HCT116 (cell line): ENCODE measurements at regions not wholly inside any gene's neighbourhood (a gene's known extent, or its start where the extent isn't known, plus 50 kb on each side); places are given as distances from the start of the nearest gene placed in this dataset.

ENCODE experiments used
- ATAC-seq: fragments of 200-7000 bp; cut with Tn5 transposase; 2 replicates; pipeline ENCODE4 v1.9.1; 2020; ENCODE audit warnings: mild to moderate bottlenecking, moderate library complexity
- BruUV-seq: library from RNA; stranded (reverse); fragments of 400-500 nt; replicated peaks from 2 replicates; lab custom pipeline; 2021; lab: Mats Ljungman, UMichigan
- CTCF ChIA-PET: fragments of 300-600 bp; sonication (Branson Sonifier 250); formaldehyde crosslinking; loops from one replicate; lab custom pipeline; 2021; ENCODE audit warnings: antibody characterized with exemption; lab: Charles Lee
- POLR2A ChIA-PET: fragments of 300-600, 350-600 bp; sonication (Branson Sonifier 250); formaldehyde crosslinking; loops from one replicate; lab custom pipeline; 2021; ENCODE audit warnings: antibody characterized with exemption; lab: Charles Lee
- RAD21 ChIA-PET, 2 experiments: fragments of 300-600 bp; sonication (Branson Sonifier 250); formaldehyde crosslinking; loops; one replicate each; lab custom pipeline; 2023; ENCODE audit warnings: low total read pairs in 2 of 2; ENCODE audit not compliant: uncharacterized antibody in 2 of 2, unreplicated experiment in 2 of 2, low non-redundant PET in 1 of 2; lab: Charles Lee
- DNase-seq: peaks from one replicate; pipeline ENCODE4 v3.0.0-alpha.2; 2010; ENCODE audit warnings: low read depth, low spot score
- H2AFZ ChIP-seq: fragments of 200-600 bp; shearing (Covaris generic), sonication (generic); 2 replicates; pipeline ENCODE4 v1.6.1; 2017; ENCODE audit warnings: low read depth, mixed run types, mixed read lengths, antibody characterized with exemption, low read length; ENCODE audit not compliant: poor library complexity, severe bottlenecking
- H3K27ac ChIP-seq: 2 replicates; pipeline ENCODE4 v1.5.1; 2012; ENCODE audit warnings: low read depth, low read length
- H3K27me3 ChIP-seq: fragments of 200-600 bp; sonication (generic); 2 replicates; pipeline ENCODE4 v1.6.1; 2016; ENCODE audit warnings: mixed run types, low read length, mixed read lengths; ENCODE audit not compliant: insufficient read depth
- H3K36me3 ChIP-seq, 2 experiments: fragments of 200-500 bp in 1 of 2; fragments of 200-600 bp in 1 of 2; sonication (Bioruptor generic) in 1 of 2; sonication (generic) in 1 of 2; 2 replicates each; pipeline versions ENCODE4 v1.5.1 to v1.6.1; 2014 to 2016; ENCODE audit warnings: low read length in 2 of 2, inconsistent platforms in 1 of 2, mixed read lengths in 1 of 2, mixed run types in 1 of 2; ENCODE audit not compliant: insufficient read depth in 2 of 2, control insufficient read depth in 1 of 2
- H3K4me1 ChIP-seq, 2 experiments: fragments of 200-600 bp in 1 of 2; sonication (generic) in 1 of 2; 2 replicates each; pipeline versions ENCODE4 v1.5.1 to v1.6.1; 2012 to 2017; ENCODE audit warnings: low read length in 2 of 2, inconsistent platforms in 1 of 2, mild to moderate bottlenecking in 1 of 2, mixed read lengths in 1 of 2, mixed run types in 1 of 2, moderate library complexity in 1 of 2; ENCODE audit not compliant: insufficient read depth in 2 of 2, control insufficient read depth in 1 of 2
- H3K4me2 ChIP-seq: fragments of 200-600 bp; sonication (generic); 2 replicates; pipeline ENCODE4 v1.6.1; 2017; ENCODE audit warnings: mixed run types, low read length, mixed read lengths
- H3K4me3 ChIP-seq, 2 experiments: fragments of 200-600 bp in 1 of 2; sonication (generic) in 1 of 2; replicated peaks in 1 of 2; 2 replicates each; pipeline ENCODE4 v1.5.1; 2011 to 2016; ENCODE audit warnings: low read length in 2 of 2, control low read depth in 1 of 2, low read depth in 1 of 2, mild to moderate bottlenecking in 1 of 2, mixed read lengths in 1 of 2, mixed run types in 1 of 2
- H3K79me2 ChIP-seq: fragments of 200-600 bp; sonication (generic); 2 replicates; pipeline ENCODE4 v1.6.1; 2017; ENCODE audit warnings: mild to moderate bottlenecking, mixed run types, low read length, moderate library complexity, mixed read lengths; ENCODE audit not compliant: insufficient read depth
- H3K9ac ChIP-seq: fragments of 200-600 bp; sonication (generic); 2 replicates; pipeline ENCODE4 v1.6.1; 2016; ENCODE audit warnings: low read length, mixed read lengths
- H3K9me2 ChIP-seq: fragments of 200-600 bp; sonication (generic), shearing (Covaris generic); 2 replicates; pipeline ENCODE4 v1.6.1; 2017; ENCODE audit warnings: mixed run types, mild to moderate bottlenecking, moderate library complexity; ENCODE audit not compliant: insufficient read depth
- H3K9me3 ChIP-seq, 2 experiments: fragments of 200-500 bp in 1 of 2; fragments of 200-600 bp in 1 of 2; sonication (Bioruptor generic) in 1 of 2; sonication (generic) in 1 of 2; 2 replicates each; pipeline ENCODE4 v1.6.1; 2014 to 2017; ENCODE audit warnings: low read length in 2 of 2, mixed read lengths in 2 of 2, inconsistent platforms in 1 of 2, low read depth in 1 of 2, mild to moderate bottlenecking in 1 of 2, mixed run types in 1 of 2, moderate library complexity in 1 of 2; ENCODE audit not compliant: control insufficient read depth in 1 of 2, insufficient read depth in 1 of 2
- H4K20me1 ChIP-seq: fragments of 200-600 bp; sonication (generic), shearing (Covaris generic); 2 replicates; pipeline ENCODE4 v1.6.1; 2017; ENCODE audit warnings: mixed run types, mild to moderate bottlenecking, moderate library complexity; ENCODE audit not compliant: insufficient read depth
- CBX3 ChIP-seq: IDR thresholded peaks from 2 replicates; pipeline ENCODE4 v1.6.1; 2012; ENCODE audit warnings: low read depth
- CEBPB ChIP-seq: IDR thresholded peaks from 2 replicates; pipeline ENCODE4 v1.6.1; 2012; ENCODE audit warnings: low read depth
- ELF1 ChIP-seq: IDR thresholded peaks from 2 replicates; pipeline ENCODE4 v1.6.1; 2012; ENCODE audit warnings: low read depth, borderline replicate concordance
- FOSL1 ChIP-seq: IDR thresholded peaks from 2 replicates; pipeline ENCODE4 v1.6.1; 2012; ENCODE audit warnings: low read depth
- MAX ChIP-seq: IDR thresholded peaks from 2 replicates; pipeline ENCODE4 v1.6.1; 2012
- RAD21 ChIP-seq: IDR thresholded peaks from 2 replicates; pipeline ENCODE4 v1.6.1; 2012; ENCODE audit warnings: low read depth, mild to moderate bottlenecking
- REST ChIP-seq: IDR thresholded peaks from 2 replicates; pipeline ENCODE4 v1.6.1; 2012; ENCODE audit warnings: low read depth
- SIN3A ChIP-seq: IDR thresholded peaks from 2 replicates; pipeline ENCODE4 v1.6.1; 2012; ENCODE audit warnings: low read depth
- SRF ChIP-seq: IDR thresholded peaks from 2 replicates; pipeline ENCODE4 v1.6.1; 2012; ENCODE audit warnings: low read depth
- TCF7L2 ChIP-seq: IDR thresholded peaks from 2 replicates; pipeline ENCODE4 v1.7.0; 2011; ENCODE audit warnings: borderline replicate concordance, inconsistent platforms; ENCODE audit not compliant: insufficient read depth, insufficient read length; ENCODE audit errors: extremely low read depth
- YY1 ChIP-seq: IDR thresholded peaks from 2 replicates; pipeline ENCODE4 v1.6.1; 2011; ENCODE audit warnings: low read length, low read depth, moderate library complexity, mild to moderate bottlenecking; ENCODE audit not compliant: insufficient replicate concordance; ENCODE audit errors: extremely low read depth
- ZNF274 ChIP-seq: fragments of 200-500 bp; sonication (Bioruptor generic); IDR thresholded peaks from 2 replicates; pipeline ENCODE4 v1.6.1; 2014; ENCODE audit warnings: mild to moderate bottlenecking, low read depth, low read length, inconsistent platforms
- intact Hi-C: fragments of 100-400 bp; cut with micrococcal nuclease; formaldehyde crosslinking; loops from 2 replicates; pipeline ENCODE4 v1.10.0; 2022
- TF ChIP-seq, protein P1 (sequence below): IDR thresholded peaks from 2 replicates; pipeline ENCODE4 v1.6.1; 2012

GRCh38 chr2:240327566-240327965, 107.9 kb upstream of the GPC1 start:
- H3K27me3 ChIP-seq, result no peaks in the 10 kb centered on the region
- H3K9me3 ChIP-seq, result no peaks in the 10 kb centered on the region
- BruUV-seq, result no TSS peak
- DNase-seq, result no peak
- no peaks in the 10 kb centered on the region for H4K20me1 ChIP-seq
- H3K4me2 ChIP-seq, result no peak overlapping the region
- intact Hi-C loops, result no loop called here
- no peak for ATAC-seq
- TF ChIP-seq RAD21 (no peak), CBX3 (no peak), TCF7L2 (no peak), ZNF274 (no peak), FOSL1 (no peak), YY1 (no peak), MAX (no peak), CEBPB (no peak), ELF1 (no peak), SRF (no peak), SIN3A (no peak), REST (no peak)
- TF ChIP-seq, protein P1, sequence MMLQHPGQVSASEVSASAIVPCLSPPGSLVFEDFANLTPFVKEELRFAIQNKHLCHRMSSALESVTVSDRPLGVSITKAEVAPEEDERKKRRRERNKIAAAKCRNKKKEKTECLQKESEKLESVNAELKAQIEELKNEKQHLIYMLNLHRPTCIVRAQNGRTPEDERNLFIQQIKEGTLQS, result no peak
- TF ChIP-seq, all 23 proteins: peak for 0
- ChIA-PET POLR2A (no interaction called here), CTCF (no interaction called here), RAD21 (no interaction called here)
- Histone ChIP-seq H3K4me1 (no peaks in the 10 kb centered on the region; a peak in 1 of 4 replicates), H3K9me2 (no peaks in the 10 kb centered on the region), H3K36me3 (no peaks in the 10 kb centered on the region), H3K4me3 (no peak overlapping the region), H3K9ac (no peak overlapping the region), H3K27ac (no peak overlapping the region), H3K79me2 (no peaks in the 10 kb centered on the region), H2AFZ (no peak overlapping the region)
